Mucosa of descending colon (tissue), 3 donors: ENCODE measurements at regions not wholly inside any gene's neighbourhood (a gene's known extent, or its start where the extent isn't known, plus 50 kb on each side); places are given as distances from the start of the nearest gene placed in this dataset.

Experiments used
- ATAC-seq: fragments of 200-7000 bp; cut with Tn5 transposase; one replicate; pipeline ENCODE4 v1.9.1; 2020; ENCODE audit warnings: mild to moderate bottlenecking, moderate library complexity
- DNase-seq, 3 donors: peaks; one replicate each; pipeline ENCODE4 v3.0.0-alpha.2; 2020
- H3K36me3 ChIP-seq: fragments of 200-600 bp; one replicate; pipeline ENCODE4 v1.8.0; 2021; ENCODE audit warnings: low read depth, mild to moderate bottlenecking
- H3K4me1 ChIP-seq: fragments of 200-600 bp; one replicate; pipeline ENCODE4 v1.8.0; 2021; ENCODE audit warnings: low read depth, mild to moderate bottlenecking
- H3K4me3 ChIP-seq: fragments of 200-600 bp; one replicate; pipeline ENCODE4 v1.8.0; 2021; ENCODE audit warnings: mild to moderate bottlenecking
- H3K9me3 ChIP-seq: fragments of 200-600 bp; one replicate; pipeline ENCODE4 v1.8.0; 2021; ENCODE audit warnings: mild to moderate bottlenecking
- intact Hi-C, 2 donors: fragments of 100-400 bp; cut with DNase I in 1 of 2; cut with micrococcal nuclease in 1 of 2; formaldehyde crosslinking; loops; one replicate each; pipeline versions ENCODE4 v1.11.0 to v1.11.1; 2022; cut with DNase I, micrococcal nuclease
- TF ChIP-seq, protein P1 (sequence below): fragments of 200-600 bp; IDR thresholded peaks from one replicate; pipeline ENCODE4 v1.8.0; 2022; ENCODE audit warnings: antibody characterized with exemption, mild to moderate bottlenecking
- donor health status: DM: no; HTN: no; CAD: no; lungs with moderate emphysema.
- donor health status: DM: no; HTN: no; CAD: no.
- donor health status: DM: no; HTN: yes; CAD: no.

DNA sequence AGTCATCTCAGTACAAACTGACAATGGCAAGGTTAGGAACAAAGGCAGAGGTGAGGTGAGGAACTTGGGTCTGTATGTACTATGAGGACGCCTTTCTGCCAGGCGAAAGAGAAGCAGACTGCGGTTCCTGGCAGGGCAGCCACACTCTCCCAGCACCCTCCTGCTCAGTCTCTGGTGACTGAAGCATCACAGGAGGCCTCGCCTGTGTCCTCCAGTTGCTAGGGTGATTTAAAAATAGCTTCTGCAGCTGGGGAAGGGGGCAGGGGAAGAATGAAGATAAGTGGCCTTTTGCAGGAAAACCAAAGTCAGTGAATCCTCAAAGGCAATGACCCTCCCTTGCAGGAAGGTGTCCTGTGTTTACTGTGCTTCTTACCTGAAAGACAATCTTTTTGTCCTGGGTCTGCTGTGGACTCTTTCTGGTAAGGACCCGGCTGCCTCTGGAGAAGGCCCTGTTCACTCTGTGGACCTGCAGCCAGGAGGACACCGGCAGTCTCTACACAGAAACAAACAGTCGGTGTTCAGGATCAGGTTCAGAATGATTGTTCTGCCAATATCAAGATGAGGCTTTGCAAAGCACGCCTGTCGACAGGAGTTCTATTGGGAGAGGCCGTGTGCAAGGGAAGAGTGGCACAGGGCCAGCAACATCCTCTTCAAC, 65.7 kb upstream of the DGKG start:
- DNase-seq: no peak
- TF ChIP-seq, protein P1, sequence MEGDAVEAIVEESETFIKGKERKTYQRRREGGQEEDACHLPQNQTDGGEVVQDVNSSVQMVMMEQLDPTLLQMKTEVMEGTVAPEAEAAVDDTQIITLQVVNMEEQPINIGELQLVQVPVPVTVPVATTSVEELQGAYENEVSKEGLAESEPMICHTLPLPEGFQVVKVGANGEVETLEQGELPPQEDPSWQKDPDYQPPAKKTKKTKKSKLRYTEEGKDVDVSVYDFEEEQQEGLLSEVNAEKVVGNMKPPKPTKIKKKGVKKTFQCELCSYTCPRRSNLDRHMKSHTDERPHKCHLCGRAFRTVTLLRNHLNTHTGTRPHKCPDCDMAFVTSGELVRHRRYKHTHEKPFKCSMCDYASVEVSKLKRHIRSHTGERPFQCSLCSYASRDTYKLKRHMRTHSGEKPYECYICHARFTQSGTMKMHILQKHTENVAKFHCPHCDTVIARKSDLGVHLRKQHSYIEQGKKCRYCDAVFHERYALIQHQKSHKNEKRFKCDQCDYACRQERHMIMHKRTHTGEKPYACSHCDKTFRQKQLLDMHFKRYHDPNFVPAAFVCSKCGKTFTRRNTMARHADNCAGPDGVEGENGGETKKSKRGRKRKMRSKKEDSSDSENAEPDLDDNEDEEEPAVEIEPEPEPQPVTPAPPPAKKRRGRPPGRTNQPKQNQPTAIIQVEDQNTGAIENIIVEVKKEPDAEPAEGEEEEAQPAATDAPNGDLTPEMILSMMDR: no peak
- no peaks in the 10 kb centered on the region for H3K4me1 ChIP-seq
- no peaks in the 10 kb centered on the region for H3K9me3 ChIP-seq
- ATAC-seq: no peak
- H3K4me3 ChIP-seq: no peak overlapping the region
- intact Hi-C loops: no loop called here
- H3K36me3 ChIP-seq: no peaks in the 10 kb centered on the region

- Histone ChIP-seq H3K4me3 (no peak overlapping the region), H3K36me3 (no peaks in the 10 kb centered on the region), H3K9me3 (no peaks in the 10 kb centered on the region), H3K4me1 (no peaks in the 10 kb centered on the region)
- TF ChIP-seq, protein P1: no peak
- intact Hi-C loops: no loop called here
- ATAC-seq (no peak), DNase-seq (no peak)
Observed at GRCh38 chr3:186425788-186426730, 64.0 kb upstream of the DGKG start.

DNA sequence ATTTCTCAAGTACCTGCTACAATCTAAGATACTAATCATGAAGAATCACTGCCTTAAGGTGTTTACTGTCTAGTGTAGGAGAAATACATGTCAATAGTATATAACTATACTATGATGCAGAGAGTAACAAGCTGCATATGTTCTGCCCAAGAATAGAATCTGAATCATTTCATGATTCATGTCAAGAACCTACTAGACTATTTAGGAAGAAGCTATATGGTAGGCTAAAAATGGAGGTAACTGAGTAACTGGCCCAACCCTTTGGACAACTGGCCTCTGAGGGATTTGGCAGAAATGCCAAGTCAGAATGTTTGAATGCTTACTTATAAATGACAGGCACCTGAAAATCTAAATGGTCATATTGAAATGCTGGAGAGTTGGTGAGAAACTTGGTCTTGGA, 59.9 kb upstream of the DGKG start:
- intact Hi-C loops: no loop called here
- no peak for DNase-seq
- Histone ChIP-seq H3K4me3 (no peak overlapping the region), H3K36me3 (no peaks in the 10 kb centered on the region), H3K4me1 (no peaks in the 10 kb centered on the region), H3K9me3 (no peaks in the 10 kb centered on the region)
- TF ChIP-seq, protein P1: no peak
- ATAC-seq: no peak

- intact Hi-C loops: no loop called here
- no peaks in the 10 kb centered on the region for H3K9me3 ChIP-seq
- H3K4me1 ChIP-seq: no peaks in the 10 kb centered on the region
- H3K4me3 ChIP-seq: no peak overlapping the region
- TF ChIP-seq, protein P1: no peak
- DNase-seq (no peak), ATAC-seq (no peak)
- no peaks in the 10 kb centered on the region for H3K36me3 ChIP-seq
Observed at GRCh38 chr3:186418671-186419145, 56.7 kb upstream of the DGKG start.

DNA sequence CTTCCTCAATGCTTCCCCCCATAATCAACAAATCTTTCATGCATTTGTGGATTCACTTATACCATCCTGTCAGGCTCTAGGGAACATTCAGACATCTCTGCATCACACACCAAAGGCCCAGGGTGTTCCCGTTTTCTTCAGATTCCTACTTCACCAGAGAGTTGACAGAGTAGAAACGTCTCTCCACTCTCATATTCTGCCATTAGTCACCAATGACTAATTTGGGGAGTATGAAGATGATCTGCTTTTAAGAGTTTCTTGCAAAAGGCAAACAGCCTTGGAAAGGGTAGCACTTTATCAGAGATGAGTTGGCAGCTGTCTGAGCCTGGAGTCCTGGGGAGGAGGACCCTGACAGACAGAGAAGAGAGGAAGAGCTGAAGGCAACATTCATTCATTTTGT, 55.8 kb upstream of the DGKG start:
- no peak for DNase-seq

More for the DNA sequence above, 55.8 kb upstream of the DGKG start:
- H3K4me3 ChIP-seq: no peak overlapping the region
- no peaks in the 10 kb centered on the region for H3K36me3 ChIP-seq
- no peaks in the 10 kb centered on the region for H3K9me3 ChIP-seq
- intact Hi-C loops: no loop called here
- no peak for ATAC-seq
- TF ChIP-seq, protein P1: no peak
- no peaks in the 10 kb centered on the region for H3K4me1 ChIP-seq
